Adrenal gland (tissue), 9 donors: ENCODE measurements at regions not wholly inside any gene's neighbourhood (a gene's known extent, or its start where the extent isn't known, plus 50 kb on each side); places are given as distances from the start of the nearest gene placed in this dataset.

Experiments used
- DNase-seq, 7 donors: peaks; one replicate each; pipeline ENCODE4 v3.0.0-alpha.2; 2019 to 2020
- H3K27ac ChIP-seq, 5 donors: fragments of 200-600 bp; sonication (generic) in 4 of 5; 1 replicate in 3 of 5; 2 replicates in 2 of 5; pipeline versions ENCODE4 v1.5.1 to v1.8.0; 2016 to 2020; ENCODE audit warnings: mild to moderate bottlenecking in 1 of 5
- H3K27me3 ChIP-seq: fragments of 200-600 bp; 2 replicates; pipeline ENCODE4 v1.8.0; 2021
- H3K36me3 ChIP-seq, 2 donors: fragments of 200-600 bp; replicated peaks in 1 of 2; 1 replicate in 1 of 2; 2 replicates in 1 of 2; pipeline versions ENCODE4 v1.5.1 to v1.8.0; 2018 to 2022
- H3K4me1 ChIP-seq, 2 donors: fragments of 200-600 bp; replicated peaks in 1 of 2; 1 replicate in 1 of 2; 2 replicates in 1 of 2; pipeline versions ENCODE4 v1.5.1 to v1.8.0; 2018 to 2021
- H3K4me3 ChIP-seq, 4 donors: fragments of 200-600 bp; sonication (generic) in 3 of 4; one replicate each; pipeline ENCODE4 v1.5.1; 2016 to 2018
- H3K9me3 ChIP-seq, 3 donors: fragments of 200-600 bp; sonication (generic) in 1 of 3; replicated peaks in 1 of 3; 1 replicate in 2 of 3; 2 replicates in 1 of 3; pipeline versions ENCODE4 v1.5.1 to v1.8.0; 2016 to 2021
- POLR2A ChIP-seq, 2 donors: fragments of 450-650 bp; IDR thresholded peaks; one replicate each; pipeline ENCODE4 v1.6.1; 2017; ENCODE audit warnings: antibody characterized with exemption in 2 of 2, mild to moderate bottlenecking in 2 of 2, moderate library complexity in 1 of 2
- WGBS, 4 donors: extraction: QIAGEN DNeasy Blood & Tissue Kit in 2 of 4; methylation state at CpG; one replicate each; pipeline versions ENCODE4 v1.1.5 to v1.1.7; 2013 to 2017; 5-methylcytosine and 5-hydroxymethylcytosine counted together
- intact Hi-C, 2 donors: fragments of 100-400 bp; cut with DNase I; formaldehyde crosslinking; loops; one replicate each; pipeline versions ENCODE4 v1.14.1 to v1.15.0; 2022 to 2023
- TF ChIP-seq, protein P1 (sequence below), 6 experiments: fragments of 450-650 bp in 4 of 6; fragments of 200-600 bp in 2 of 6; sonication (generic) in 1 of 6; IDR thresholded peaks; 1 replicate in 5 of 6; 2 replicates in 1 of 6; pipeline versions ENCODE4 v1.5.1 to v1.8.0; 2016 to 2021; ENCODE audit warnings: antibody characterized with exemption in 6 of 6, mild to moderate bottlenecking in 2 of 6, moderate library complexity in 1 of 6
- donor health status: healthy with polysubstance abuse.
- donor health status: Bipolar disorder and iron deficiency.
- donor health status: DM: yes; HTN: yes; CAD: no.
- donor health status: DM: no; HTN: no; CAD: no.
- donor health status: DM: no; HTN: no; CAD: no.

DNA sequence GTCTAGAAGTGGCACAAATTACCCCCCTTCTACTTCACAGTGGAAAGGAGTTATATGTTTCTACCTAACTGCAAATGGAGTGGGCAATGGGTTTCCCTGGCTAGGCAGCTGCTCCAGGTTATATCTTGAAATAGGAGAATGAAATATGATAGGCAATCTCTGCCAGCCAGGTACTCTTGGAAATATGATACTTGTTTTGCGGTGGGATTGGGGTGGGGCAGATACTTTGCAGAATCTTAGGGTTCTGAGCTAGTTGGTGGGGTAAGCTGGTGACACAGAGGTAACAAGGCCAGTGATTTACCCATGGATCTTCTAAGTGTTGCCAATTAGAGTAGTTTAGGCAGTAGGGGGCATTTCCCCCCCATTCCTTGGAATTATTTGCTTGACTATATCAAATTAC lies 140.1 kb downstream of the ATP23 start:
- H3K36me3 ChIP-seq: no peaks in the 10 kb centered on the region
- no peak for DNase-seq
- H3K4me3 ChIP-seq: no peak overlapping the region
- no peak overlapping the region for H3K27ac ChIP-seq
- H3K4me1 ChIP-seq: no peaks in the 10 kb centered on the region
- 0% methylated on average over 1 of the region's 1 CpG for WGBS, 4 donors
- no peaks in the 10 kb centered on the region for H3K27me3 ChIP-seq
- TF ChIP-seq POLR2A (IDR thresholded peaks at IDR 0.05): no peak
- TF ChIP-seq, protein P1, sequence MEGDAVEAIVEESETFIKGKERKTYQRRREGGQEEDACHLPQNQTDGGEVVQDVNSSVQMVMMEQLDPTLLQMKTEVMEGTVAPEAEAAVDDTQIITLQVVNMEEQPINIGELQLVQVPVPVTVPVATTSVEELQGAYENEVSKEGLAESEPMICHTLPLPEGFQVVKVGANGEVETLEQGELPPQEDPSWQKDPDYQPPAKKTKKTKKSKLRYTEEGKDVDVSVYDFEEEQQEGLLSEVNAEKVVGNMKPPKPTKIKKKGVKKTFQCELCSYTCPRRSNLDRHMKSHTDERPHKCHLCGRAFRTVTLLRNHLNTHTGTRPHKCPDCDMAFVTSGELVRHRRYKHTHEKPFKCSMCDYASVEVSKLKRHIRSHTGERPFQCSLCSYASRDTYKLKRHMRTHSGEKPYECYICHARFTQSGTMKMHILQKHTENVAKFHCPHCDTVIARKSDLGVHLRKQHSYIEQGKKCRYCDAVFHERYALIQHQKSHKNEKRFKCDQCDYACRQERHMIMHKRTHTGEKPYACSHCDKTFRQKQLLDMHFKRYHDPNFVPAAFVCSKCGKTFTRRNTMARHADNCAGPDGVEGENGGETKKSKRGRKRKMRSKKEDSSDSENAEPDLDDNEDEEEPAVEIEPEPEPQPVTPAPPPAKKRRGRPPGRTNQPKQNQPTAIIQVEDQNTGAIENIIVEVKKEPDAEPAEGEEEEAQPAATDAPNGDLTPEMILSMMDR (IDR thresholded peaks at IDR 0.05): no peak
- no peaks in the 10 kb centered on the region for H3K9me3 ChIP-seq
- intact Hi-C loops: no loop called here

DNA sequence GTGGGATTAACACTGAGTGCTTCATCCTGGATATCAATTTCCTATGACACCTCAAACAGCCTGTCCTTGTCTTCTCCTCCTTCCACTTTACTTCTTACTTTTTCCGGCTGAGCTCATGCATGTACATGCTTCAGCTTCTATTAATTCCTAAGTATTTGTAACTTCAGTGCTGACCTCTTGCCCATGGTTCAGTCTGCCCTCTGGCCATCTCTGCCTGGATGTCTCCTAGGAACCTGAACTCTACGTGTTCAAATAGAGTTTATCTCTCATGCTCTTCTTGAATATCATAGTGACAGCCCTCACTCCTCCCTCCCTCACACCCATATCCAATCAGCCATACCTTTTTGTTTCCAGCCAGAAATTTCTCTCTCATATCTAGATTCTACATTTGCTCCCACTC lies 141.6 kb downstream of the ATP23 start:
- H3K36me3 ChIP-seq: no peaks in the 10 kb centered on the region
- TF ChIP-seq POLR2A (IDR thresholded peaks at IDR 0.05): no peak
- TF ChIP-seq, protein P1 (IDR thresholded peaks at IDR 0.05): no peak
- H3K27ac ChIP-seq: no peak overlapping the region
- WGBS, 4 donors: 77 to 85% (median 82%) methylated on average over 2 of the region's 2 CpGs
- no peak for DNase-seq
- intact Hi-C loops: no loop called here
- H3K4me3 ChIP-seq: no peak overlapping the region
- no peaks in the 10 kb centered on the region for H3K4me1 ChIP-seq
- no peaks in the 10 kb centered on the region for H3K27me3 ChIP-seq
- H3K9me3 ChIP-seq: no peaks in the 10 kb centered on the region

DNA sequence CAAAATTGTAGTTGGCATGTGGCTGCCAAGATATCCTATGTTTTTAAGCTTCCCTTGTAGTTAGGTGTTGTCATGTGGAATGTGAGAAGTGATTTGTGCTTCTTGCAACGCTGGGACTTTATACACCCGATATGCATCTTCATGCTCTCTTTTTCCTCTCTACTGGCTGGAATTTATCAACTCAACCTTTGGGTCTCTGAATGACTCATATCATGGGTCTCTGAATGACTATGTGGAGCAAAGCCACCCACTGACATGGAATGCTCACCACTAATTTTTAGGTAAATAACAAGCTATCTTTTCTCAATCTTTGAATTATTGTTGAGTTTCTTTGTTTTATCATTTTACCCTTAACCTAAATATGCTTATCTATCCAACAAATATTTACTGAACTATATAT lies 144.6 kb downstream of the ATP23 start:
- no peak for DNase-seq
- WGBS, 4 donors: 59 to 80% (median 67%) methylated on average over 2 of the region's 2 CpGs
- intact Hi-C loops: no loop called here

DNA sequence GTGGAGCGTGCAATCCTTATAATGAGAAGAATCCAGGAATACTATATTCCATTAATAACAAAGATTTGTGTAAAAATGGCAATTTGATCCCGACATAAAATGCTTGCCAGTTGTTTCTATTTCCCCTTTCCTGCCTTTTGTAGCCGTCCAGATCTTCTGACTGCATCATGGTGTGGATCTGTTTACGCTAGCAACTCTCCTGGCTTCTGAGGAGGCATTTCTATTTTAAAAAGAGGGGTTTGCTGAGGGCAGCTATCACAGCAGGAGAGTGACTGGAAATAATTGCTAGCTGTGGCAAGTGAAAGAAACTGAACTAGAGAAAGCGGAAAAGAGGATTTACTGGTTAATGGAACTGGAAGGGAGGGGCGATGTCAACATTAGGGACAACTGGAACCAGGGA lies 145.6 kb downstream of the ATP23 start:
- Histone ChIP-seq H3K27me3 (no peaks in the 10 kb centered on the region), H3K27ac (no peak overlapping the region), H3K36me3 (no peaks in the 10 kb centered on the region), H3K4me1 (no peaks in the 10 kb centered on the region), H3K9me3 (no peaks in the 10 kb centered on the region), H3K4me3 (no peak overlapping the region)
- no peak for DNase-seq
- no peak for TF ChIP-seq POLR2A (IDR thresholded peaks at IDR 0.05)
- TF ChIP-seq, protein P1 (IDR thresholded peaks at IDR 0.05): no peak
- 84 to 93% (median 89%) methylated on average over 6 of the region's 6 CpGs for WGBS, 4 donors
- intact Hi-C loops: no loop called here

More for the DNA sequence above, 144.6 kb downstream of the ATP23 start:
- H3K27ac ChIP-seq: no peak overlapping the region
- H3K4me3 ChIP-seq: no peak overlapping the region
- no peaks in the 10 kb centered on the region for H3K9me3 ChIP-seq
- no peaks in the 10 kb centered on the region for H3K4me1 ChIP-seq
- H3K36me3 ChIP-seq: no peaks in the 10 kb centered on the region
- no peaks in the 10 kb centered on the region for H3K27me3 ChIP-seq
- TF ChIP-seq, protein P1 (IDR thresholded peaks at IDR 0.05): no peak
